ENCODE measurements at regions not wholly inside any gene's neighbourhood (a gene's known extent, or its start where the extent isn't known, plus 50 kb on each side); places are given as distances from the start of the nearest gene placed in this dataset.

DNA sequence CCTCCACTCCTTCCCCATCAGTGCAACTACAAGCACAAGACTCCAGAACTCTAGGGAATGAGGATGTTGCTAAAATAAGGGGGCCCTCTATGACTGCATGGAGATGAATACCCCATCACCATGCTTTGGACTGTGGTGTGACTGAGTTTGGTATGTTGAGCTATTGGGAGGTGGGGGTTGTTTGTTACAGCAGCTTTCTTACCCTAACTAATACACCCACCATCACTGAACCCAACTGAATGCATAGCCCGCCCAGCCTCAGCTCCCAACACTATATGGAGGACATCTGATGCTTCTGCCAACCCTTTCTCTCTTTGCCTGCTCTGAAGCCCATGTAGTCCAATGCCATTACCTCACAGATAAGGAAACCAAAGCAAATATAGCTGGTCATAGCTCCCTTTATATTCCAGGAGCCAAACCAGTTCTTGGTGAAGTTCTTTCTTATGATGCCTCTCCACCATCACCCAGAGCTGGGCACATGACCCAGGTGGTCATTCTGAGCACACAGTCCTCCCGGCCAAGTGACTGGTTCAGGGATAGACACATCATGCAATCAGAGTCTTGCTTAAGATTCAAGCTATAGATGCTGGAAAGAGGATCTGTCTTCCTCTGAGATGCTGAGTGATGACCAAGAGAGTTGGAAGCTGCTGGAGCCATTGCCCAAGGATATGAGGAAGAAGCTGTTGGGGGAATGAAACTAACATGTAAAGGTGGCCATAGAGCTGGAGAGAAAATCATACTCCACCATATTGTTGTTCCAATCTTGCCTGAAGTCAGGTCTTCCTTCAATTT lies 155.6 kb upstream of the HAAO start:
- TF ChIP-seq, protein P1, sequence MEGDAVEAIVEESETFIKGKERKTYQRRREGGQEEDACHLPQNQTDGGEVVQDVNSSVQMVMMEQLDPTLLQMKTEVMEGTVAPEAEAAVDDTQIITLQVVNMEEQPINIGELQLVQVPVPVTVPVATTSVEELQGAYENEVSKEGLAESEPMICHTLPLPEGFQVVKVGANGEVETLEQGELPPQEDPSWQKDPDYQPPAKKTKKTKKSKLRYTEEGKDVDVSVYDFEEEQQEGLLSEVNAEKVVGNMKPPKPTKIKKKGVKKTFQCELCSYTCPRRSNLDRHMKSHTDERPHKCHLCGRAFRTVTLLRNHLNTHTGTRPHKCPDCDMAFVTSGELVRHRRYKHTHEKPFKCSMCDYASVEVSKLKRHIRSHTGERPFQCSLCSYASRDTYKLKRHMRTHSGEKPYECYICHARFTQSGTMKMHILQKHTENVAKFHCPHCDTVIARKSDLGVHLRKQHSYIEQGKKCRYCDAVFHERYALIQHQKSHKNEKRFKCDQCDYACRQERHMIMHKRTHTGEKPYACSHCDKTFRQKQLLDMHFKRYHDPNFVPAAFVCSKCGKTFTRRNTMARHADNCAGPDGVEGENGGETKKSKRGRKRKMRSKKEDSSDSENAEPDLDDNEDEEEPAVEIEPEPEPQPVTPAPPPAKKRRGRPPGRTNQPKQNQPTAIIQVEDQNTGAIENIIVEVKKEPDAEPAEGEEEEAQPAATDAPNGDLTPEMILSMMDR (conservative IDR thresholded peaks at IDR 0.05), result no peak
- TF ChIP-seq EZH2 (IDR thresholded peaks at IDR 0.05; ENCODE audit: low read depth), result no peak
- Histone ChIP-seq H2AFZ (no peak overlapping the region), H3K4me3 (no peak overlapping the region), H3K79me2 (ENCODE audit: low read depth) (no peaks in the 10 kb centered on the region), H3K36me3 (ENCODE audit: low read depth) (no peaks in the 10 kb centered on the region), H3K4me2 (no peak overlapping the region), H3F3A (ENCODE audit: insufficient read depth, low read depth) (peaks cover 10% of the 10 kb centered on the region; the same call in 1 of the 2 replicates), H3K9me2 (ENCODE audit: insufficient read depth) (no peaks in the 10 kb centered on the region), H4K20me1 (ENCODE audit: insufficient read depth) (no peaks in the 10 kb centered on the region), H3K27ac (no peak overlapping the region), H3K4me1 (replicated peaks; ENCODE audit: insufficient read depth) (peaks cover 22% of the 10 kb centered on the region), H3K27me3 (ENCODE audit: insufficient read depth, low read depth) (no peaks in the 10 kb centered on the region), H3K9me3 (ENCODE audit: insufficient read depth, low read depth) (no peaks in the 10 kb centered on the region)
- POLR2A ChIA-PET (ENCODE audit: unreplicated experiment), result no interaction called here
- intact Hi-C loops (cut with micrococcal nuclease; ENCODE audit: unreplicated experiment), result loop anchor here (1.0 to 5.0 kb wide), 8 partner anchors 89 to 661 kb away; no protein-coding TSS in a partner anchor
- DNase-seq, result no peak
- CTCF ChIA-PET, result interaction anchor here (0.6 to 1.8 kb wide), 6 partner anchors 12 to 281 kb away, joined by 3 to 9 read pairs (median 4); no protein-coding TSS in a partner anchor
- no TSS peak for BruUV-seq (replicated peaks)

DNA sequence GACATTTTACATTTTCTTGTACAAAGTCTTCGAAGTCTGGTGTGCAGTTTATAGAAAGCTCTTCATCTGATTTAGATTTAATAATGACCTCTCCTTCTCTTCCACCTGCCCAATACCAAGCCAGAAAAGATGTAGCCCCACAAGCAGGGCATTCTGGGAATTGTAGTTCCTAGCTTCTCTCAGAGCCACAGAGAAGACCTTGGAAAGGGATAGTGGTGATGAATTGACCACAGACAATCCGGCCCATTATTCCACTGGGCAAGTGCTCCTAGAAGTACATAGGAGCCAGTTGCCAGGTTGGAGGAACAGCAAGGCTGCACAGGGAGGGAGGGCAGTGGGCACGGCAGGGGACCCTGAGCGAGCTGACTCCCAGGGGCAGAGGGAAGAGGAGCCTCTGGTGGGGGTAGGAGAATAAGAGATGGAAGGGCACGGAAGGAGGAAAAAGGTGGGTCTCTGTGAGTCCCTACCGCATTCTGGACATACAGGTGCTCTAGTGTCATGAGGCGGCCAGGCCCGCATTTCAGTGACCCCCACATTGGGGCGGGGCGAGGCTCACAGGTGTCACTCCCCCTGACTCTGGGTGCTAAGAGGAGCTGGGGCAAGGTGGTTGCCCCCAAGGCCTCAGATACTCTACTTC lies 152.5 kb upstream of the HAAO start:
- no peak for DNase-seq
- no TSS peak for BruUV-seq (replicated peaks)
- no peak overlapping the region for H3K4me2 ChIP-seq
- no peak overlapping the region for H3K4me3 ChIP-seq
- intact Hi-C loops (cut with micrococcal nuclease; ENCODE audit: unreplicated experiment), result loop anchor here (5.0 kb wide), 1 partner anchor 127 kb away; no protein-coding TSS in a partner anchor
- H3K79me2 ChIP-seq (ENCODE audit: low read depth), result no peaks in the 10 kb centered on the region
- no peaks in the 10 kb centered on the region for H3K36me3 ChIP-seq (ENCODE audit: low read depth)
- no peak overlapping the region for H2AFZ ChIP-seq
- no peak overlapping the region for H3K27ac ChIP-seq
- ChIA-PET POLR2A (ENCODE audit: unreplicated experiment) (interaction anchor here (0.5 to 0.6 kb wide), 2 partner anchors 125 to 479 kb away, joined by 3 read pairs; no protein-coding TSS in a partner anchor), CTCF (interaction anchor here (0.6 to 0.9 kb wide), 2 partner anchors 40 to 86 kb away, joined by 3 to 4 read pairs; no protein-coding TSS in a partner anchor)
- no peaks in the 10 kb centered on the region for H3K27me3 ChIP-seq (ENCODE audit: insufficient read depth, low read depth)
- H3K9me2 ChIP-seq (ENCODE audit: insufficient read depth), result no peaks in the 10 kb centered on the region
- H3K4me1 ChIP-seq (replicated peaks; ENCODE audit: insufficient read depth), result peaks cover 3% of the 10 kb centered on the region; the same call in 1 of the 2 replicates
- no peaks in the 10 kb centered on the region for H3K9me3 ChIP-seq (ENCODE audit: insufficient read depth, low read depth)
- peaks cover under 1% of the 10 kb centered on the region; the same call in 1 of the 2 replicates for H3F3A ChIP-seq (ENCODE audit: insufficient read depth, low read depth)
- TF ChIP-seq, protein P1 (conservative IDR thresholded peaks at IDR 0.05), result no peak
- TF ChIP-seq EZH2 (IDR thresholded peaks at IDR 0.05; ENCODE audit: low read depth), result no peak
- no peaks in the 10 kb centered on the region for H4K20me1 ChIP-seq (ENCODE audit: insufficient read depth)

DNA sequence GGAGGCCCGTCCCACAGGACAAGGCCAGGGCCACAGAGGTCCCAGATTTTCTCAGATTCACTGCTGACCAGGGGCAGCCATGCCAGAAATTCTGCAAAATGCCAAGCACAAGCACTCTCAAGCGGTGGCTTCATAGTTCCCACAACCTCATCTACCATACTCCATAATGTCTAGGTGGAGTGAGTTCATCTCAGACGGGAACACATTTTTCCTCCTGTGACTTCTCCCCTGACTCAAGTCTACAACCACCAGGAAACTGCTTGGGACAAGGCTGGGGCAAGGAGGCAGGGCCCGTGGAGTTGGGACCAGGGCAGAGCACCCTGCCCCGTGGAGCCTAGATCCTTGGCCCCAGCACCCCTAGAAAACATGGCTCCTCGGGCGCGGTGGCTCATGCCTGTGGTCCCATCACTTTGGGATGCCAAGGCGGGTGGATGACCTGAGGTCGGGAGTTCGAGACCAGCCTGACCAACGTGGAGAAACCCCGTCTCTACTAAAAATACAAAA lies 150.7 kb upstream of the HAAO start:
- POLR2A ChIA-PET (ENCODE audit: unreplicated experiment), result no interaction called here
- Histone ChIP-seq H3K4me2 (no peak overlapping the region), H3K36me3 (ENCODE audit: low read depth) (no peaks in the 10 kb centered on the region), H3K27me3 (ENCODE audit: insufficient read depth, low read depth) (no peaks in the 10 kb centered on the region), H3K9me2 (ENCODE audit: insufficient read depth) (no peaks in the 10 kb centered on the region), H2AFZ (no peak overlapping the region), H3K27ac (no peak overlapping the region), H3F3A (ENCODE audit: insufficient read depth, low read depth) (no peaks in the 10 kb centered on the region), H3K4me1 (replicated peaks; ENCODE audit: insufficient read depth) (peaks cover 3% of the 10 kb centered on the region; the same call in 1 of the 2 replicates), H3K4me3 (no peak overlapping the region), H4K20me1 (ENCODE audit: insufficient read depth) (no peaks in the 10 kb centered on the region), H3K79me2 (ENCODE audit: low read depth) (no peaks in the 10 kb centered on the region), H3K9me3 (ENCODE audit: insufficient read depth, low read depth) (no peaks in the 10 kb centered on the region)
- TF ChIP-seq EZH2 (IDR thresholded peaks at IDR 0.05; ENCODE audit: low read depth), result no peak
- TF ChIP-seq, protein P1 (conservative IDR thresholded peaks at IDR 0.05), result no peak
- intact Hi-C loops (cut with micrococcal nuclease; ENCODE audit: unreplicated experiment), result no loop called here
- no peak for DNase-seq
- no TSS peak for BruUV-seq (replicated peaks)
- CTCF ChIA-PET, result no interaction called here

Data from PC-9 (cell line).